HepG2 (cell line): ENCODE measurements at regions not wholly inside any gene's neighbourhood (a gene's known extent, or its start where the extent isn't known, plus 50 kb on each side); places are given as distances from the start of the nearest gene placed in this dataset.

Source experiments
- CC2D1A ChIP-seq: sonication (generic); formaldehyde crosslinking; IDR thresholded peaks from 2 replicates; pipeline ENCODE4 v1.8.1; 2023; ENCODE audit warnings: mild to moderate bottlenecking, missing genetic modification reagents
- CREB1 ChIP-seq, 2 experiments: fragments of 450-650 bp in 1 of 2; IDR thresholded peaks; 2 replicates each; pipeline ENCODE4 v1.6.1; 2016 to 2017; ENCODE audit warnings: control low read depth in 1 of 2, mild to moderate bottlenecking in 1 of 2, missing compliant biosample characterization in 1 of 2, missing genetic modification characterization in 1 of 2
- FOSL2 ChIP-seq: sonication (generic); formaldehyde crosslinking; IDR thresholded peaks from 2 replicates; pipeline ENCODE4 v1.4.0; 2020; ENCODE audit warnings: missing genetic modification reagents
- GABPB1 ChIP-seq: IDR thresholded peaks from 2 replicates; pipeline ENCODE4 v1.6.1; 2016; ENCODE audit warnings: mild to moderate bottlenecking, missing genetic modification reagents, moderate library complexity, missing compliant biosample characterization
- GLI4 ChIP-seq: sonication (generic); formaldehyde crosslinking; IDR thresholded peaks from 2 replicates; pipeline ENCODE4 v1.5.1; 2020; ENCODE audit warnings: missing genetic modification reagents, mild to moderate bottlenecking, moderate library complexity, borderline replicate concordance
- HMG20A ChIP-seq: IDR thresholded peaks from 2 replicates; pipeline ENCODE4 v1.6.1; 2016; ENCODE audit warnings: borderline replicate concordance
- NR3C1 ChIP-seq: sonication (generic); formaldehyde crosslinking; IDR thresholded peaks from 2 replicates; pipeline ENCODE4 v1.4.0; 2020; ENCODE audit warnings: missing genetic modification reagents
- YEATS2 ChIP-seq: sonication (generic); formaldehyde crosslinking; IDR thresholded peaks from 2 replicates; pipeline ENCODE4 v1.4.0; 2020; ENCODE audit warnings: missing genetic modification reagents, borderline replicate concordance
- ZMYM2 ChIP-seq: sonication (generic); formaldehyde crosslinking; IDR thresholded peaks from 2 replicates; pipeline ENCODE4 v1.8.0; 2022; ENCODE audit warnings: mild to moderate bottlenecking, missing genetic modification reagents
- ZNF510 ChIP-seq: sonication (generic); formaldehyde crosslinking; IDR thresholded peaks from 2 replicates; pipeline ENCODE4 v1.4.0; 2020; ENCODE audit warnings: low read depth, mild to moderate bottlenecking, missing genetic modification reagents
- TF ChIP-seq, protein P1 (sequence below): sonication (generic); formaldehyde crosslinking; IDR thresholded peaks from 2 replicates; pipeline ENCODE4 v1.5.0; 2020; ENCODE audit warnings: mild to moderate bottlenecking, missing genetic modification reagents, moderate library complexity
- TF ChIP-seq, protein P2 (sequence below): sonication (generic); formaldehyde crosslinking; IDR thresholded peaks from 2 replicates; pipeline ENCODE4 v1.5.1; 2020; ENCODE audit warnings: mild to moderate bottlenecking, missing genetic modification reagents, moderate library complexity
- TF ChIP-seq, protein P3 (sequence below): sonication (generic); formaldehyde crosslinking; IDR thresholded peaks from 2 replicates; pipeline ENCODE4 v1.8.1; 2023; ENCODE audit warnings: mild to moderate bottlenecking, missing genetic modification reagents, borderline replicate concordance

DNA sequence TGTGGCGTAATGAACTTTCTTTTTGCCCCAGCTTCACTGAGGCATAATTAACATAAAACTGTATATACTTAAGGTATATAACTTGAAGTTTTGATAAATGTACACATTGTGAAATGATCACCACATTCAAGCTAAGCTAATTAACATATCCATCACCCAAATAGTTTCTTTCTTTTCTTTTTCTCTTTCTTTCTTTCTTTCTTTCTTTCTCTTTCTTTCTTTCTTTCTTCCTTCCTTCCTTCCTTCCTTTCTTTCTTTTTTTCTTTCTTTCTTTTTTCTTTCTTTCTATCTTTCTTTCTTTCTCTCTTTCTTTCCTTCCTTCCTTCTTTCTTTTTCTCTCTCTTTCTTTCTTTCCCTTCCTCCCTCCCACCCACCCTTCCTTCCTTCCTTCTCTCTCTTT, 62.5 kb downstream of the XCL1 start:
- TF ChIP-seq GLI4, result no peak
- TF ChIP-seq ZNF510 (CRISPR knock-in tag), result no peak
- no peak for TF ChIP-seq GABPB1
- TF ChIP-seq, protein P1, sequence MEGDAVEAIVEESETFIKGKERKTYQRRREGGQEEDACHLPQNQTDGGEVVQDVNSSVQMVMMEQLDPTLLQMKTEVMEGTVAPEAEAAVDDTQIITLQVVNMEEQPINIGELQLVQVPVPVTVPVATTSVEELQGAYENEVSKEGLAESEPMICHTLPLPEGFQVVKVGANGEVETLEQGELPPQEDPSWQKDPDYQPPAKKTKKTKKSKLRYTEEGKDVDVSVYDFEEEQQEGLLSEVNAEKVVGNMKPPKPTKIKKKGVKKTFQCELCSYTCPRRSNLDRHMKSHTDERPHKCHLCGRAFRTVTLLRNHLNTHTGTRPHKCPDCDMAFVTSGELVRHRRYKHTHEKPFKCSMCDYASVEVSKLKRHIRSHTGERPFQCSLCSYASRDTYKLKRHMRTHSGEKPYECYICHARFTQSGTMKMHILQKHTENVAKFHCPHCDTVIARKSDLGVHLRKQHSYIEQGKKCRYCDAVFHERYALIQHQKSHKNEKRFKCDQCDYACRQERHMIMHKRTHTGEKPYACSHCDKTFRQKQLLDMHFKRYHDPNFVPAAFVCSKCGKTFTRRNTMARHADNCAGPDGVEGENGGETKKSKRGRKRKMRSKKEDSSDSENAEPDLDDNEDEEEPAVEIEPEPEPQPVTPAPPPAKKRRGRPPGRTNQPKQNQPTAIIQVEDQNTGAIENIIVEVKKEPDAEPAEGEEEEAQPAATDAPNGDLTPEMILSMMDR (CRISPR knock-in tag), result no peak
- TF ChIP-seq ZMYM2 (CRISPR knock-in tag), result no peak
- no peak for TF ChIP-seq YEATS2 (CRISPR knock-in tag)
- no peak for TF ChIP-seq HMG20A
- TF ChIP-seq, protein P2, sequence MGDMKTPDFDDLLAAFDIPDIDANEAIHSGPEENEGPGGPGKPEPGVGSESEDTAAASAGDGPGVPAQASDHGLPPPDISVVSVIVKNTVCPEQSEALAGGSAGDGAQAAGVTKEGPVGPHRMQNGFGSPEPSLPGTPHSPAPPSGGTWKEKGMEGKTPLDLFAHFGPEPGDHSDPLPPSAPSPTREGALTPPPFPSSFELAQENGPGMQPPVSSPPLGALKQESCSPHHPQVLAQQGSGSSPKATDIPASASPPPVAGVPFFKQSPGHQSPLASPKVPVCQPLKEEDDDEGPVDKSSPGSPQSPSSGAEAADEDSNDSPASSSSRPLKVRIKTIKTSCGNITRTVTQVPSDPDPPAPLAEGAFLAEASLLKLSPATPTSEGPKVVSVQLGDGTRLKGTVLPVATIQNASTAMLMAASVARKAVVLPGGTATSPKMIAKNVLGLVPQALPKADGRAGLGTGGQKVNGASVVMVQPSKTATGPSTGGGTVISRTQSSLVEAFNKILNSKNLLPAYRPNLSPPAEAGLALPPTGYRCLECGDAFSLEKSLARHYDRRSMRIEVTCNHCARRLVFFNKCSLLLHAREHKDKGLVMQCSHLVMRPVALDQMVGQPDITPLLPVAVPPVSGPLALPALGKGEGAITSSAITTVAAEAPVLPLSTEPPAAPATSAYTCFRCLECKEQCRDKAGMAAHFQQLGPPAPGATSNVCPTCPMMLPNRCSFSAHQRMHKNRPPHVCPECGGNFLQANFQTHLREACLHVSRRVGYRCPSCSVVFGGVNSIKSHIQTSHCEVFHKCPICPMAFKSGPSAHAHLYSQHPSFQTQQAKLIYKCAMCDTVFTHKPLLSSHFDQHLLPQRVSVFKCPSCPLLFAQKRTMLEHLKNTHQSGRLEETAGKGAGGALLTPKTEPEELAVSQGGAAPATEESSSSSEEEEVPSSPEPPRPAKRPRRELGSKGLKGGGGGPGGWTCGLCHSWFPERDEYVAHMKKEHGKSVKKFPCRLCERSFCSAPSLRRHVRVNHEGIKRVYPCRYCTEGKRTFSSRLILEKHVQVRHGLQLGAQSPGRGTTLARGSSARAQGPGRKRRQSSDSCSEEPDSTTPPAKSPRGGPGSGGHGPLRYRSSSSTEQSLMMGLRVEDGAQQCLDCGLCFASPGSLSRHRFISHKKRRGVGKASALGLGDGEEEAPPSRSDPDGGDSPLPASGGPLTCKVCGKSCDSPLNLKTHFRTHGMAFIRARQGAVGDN (CRISPR knock-in tag), result no peak
- TF ChIP-seq CREB1 (IDR thresholded peaks at IDR 0.05), result no peak
- no peak for TF ChIP-seq CREB1 (CRISPR knock-in tag; IDR thresholded peaks at IDR 0.05)
- TF ChIP-seq NR3C1, result no peak
- TF ChIP-seq FOSL2 (CRISPR knock-in tag), result no peak
- TF ChIP-seq CC2D1A (CRISPR knock-in tag), result no peak
- TF ChIP-seq, protein P3, sequence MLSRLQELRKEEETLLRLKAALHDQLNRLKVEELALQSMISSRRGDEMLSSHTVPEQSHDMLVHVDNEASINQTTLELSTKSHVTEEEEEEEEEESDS (CRISPR knock-in tag), result no peak
